ENCODE measurements at regions not wholly inside any gene's neighbourhood (a gene's known extent, or its start where the extent isn't known, plus 50 kb on each side); places are given as distances from the start of the nearest gene placed in this dataset.

DNA sequence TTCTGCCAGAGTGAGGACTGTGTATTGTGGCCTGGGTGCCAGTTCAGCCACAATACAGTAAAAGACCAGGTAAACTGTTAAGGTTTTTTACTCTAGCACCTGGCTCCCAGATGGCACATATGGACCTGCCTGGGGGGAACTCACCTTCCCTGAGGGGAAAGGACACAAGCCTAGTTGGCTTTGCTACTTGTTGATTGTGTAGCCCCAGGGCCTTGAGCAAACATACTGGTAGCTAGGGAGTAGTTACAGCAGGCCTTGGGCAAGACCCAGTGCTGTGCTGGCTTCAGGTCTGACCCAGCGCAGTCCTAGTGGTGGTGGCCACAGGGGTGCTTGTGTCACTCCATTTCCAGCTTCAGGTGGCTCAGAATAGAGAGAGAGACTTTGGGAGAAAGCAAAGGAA lies 216.4 kb downstream of the KLHL28 start:
- TF ChIP-seq, protein P1, sequence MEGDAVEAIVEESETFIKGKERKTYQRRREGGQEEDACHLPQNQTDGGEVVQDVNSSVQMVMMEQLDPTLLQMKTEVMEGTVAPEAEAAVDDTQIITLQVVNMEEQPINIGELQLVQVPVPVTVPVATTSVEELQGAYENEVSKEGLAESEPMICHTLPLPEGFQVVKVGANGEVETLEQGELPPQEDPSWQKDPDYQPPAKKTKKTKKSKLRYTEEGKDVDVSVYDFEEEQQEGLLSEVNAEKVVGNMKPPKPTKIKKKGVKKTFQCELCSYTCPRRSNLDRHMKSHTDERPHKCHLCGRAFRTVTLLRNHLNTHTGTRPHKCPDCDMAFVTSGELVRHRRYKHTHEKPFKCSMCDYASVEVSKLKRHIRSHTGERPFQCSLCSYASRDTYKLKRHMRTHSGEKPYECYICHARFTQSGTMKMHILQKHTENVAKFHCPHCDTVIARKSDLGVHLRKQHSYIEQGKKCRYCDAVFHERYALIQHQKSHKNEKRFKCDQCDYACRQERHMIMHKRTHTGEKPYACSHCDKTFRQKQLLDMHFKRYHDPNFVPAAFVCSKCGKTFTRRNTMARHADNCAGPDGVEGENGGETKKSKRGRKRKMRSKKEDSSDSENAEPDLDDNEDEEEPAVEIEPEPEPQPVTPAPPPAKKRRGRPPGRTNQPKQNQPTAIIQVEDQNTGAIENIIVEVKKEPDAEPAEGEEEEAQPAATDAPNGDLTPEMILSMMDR (IDR thresholded peaks at IDR 0.05): no peak
- no peak for TF ChIP-seq POLR2A (IDR thresholded peaks at IDR 0.05)
- no peak for TF ChIP-seq POLR2AphosphoS5 (IDR thresholded peaks at IDR 0.05)

All from prostate gland (tissue), 2 donors.